ENCODE measurements at regions not wholly inside any gene's neighbourhood (a gene's known extent, or its start where the extent isn't known, plus 50 kb on each side); places are given as distances from the start of the nearest gene placed in this dataset.

GRCh38 chr2:191738003-191738402 lies 60.1 kb downstream of the NABP1 start:
- H3K9me3 ChIP-seq (ENCODE audit: low read depth) = no peaks in the 10 kb centered on the region
- in situ Hi-C loops (cut with MboI) = no loop called here
- H4K20me1 ChIP-seq (ENCODE audit: insufficient read depth) = no peaks in the 10 kb centered on the region
- TF ChIP-seq EZH2 (IDR thresholded peaks at IDR 0.05; ENCODE audit: insufficient read depth, poor library complexity, severe bottlenecking) = no peak
- no peak for TF ChIP-seq EZH2phosphoT487 (IDR thresholded peaks at IDR 0.05; ENCODE audit: insufficient read depth, low read depth)
- no peak overlapping the region for H2AFZ ChIP-seq
- no peak for DNase-seq
- no peaks in the 10 kb centered on the region for H3K79me2 ChIP-seq (ENCODE audit: insufficient read depth)
- no peak overlapping the region for H3K4me3 ChIP-seq
- H3K4me2 ChIP-seq (ENCODE audit: unreplicated experiment) = no peak overlapping the region
- WGBS, 2 experiments (ENCODE audit: low coverage in 1 of 2, low lambda C conversion rate in 2 of 2, missing lambda C conversion rate in 2 of 2) = 99 to 100% methylated on average over 3 of the region's 3 CpGs
- no peak overlapping the region for H3K27ac ChIP-seq
- H3K36me3 ChIP-seq (ENCODE audit: low read depth) = no peaks in the 10 kb centered on the region
- H3F3A ChIP-seq (ENCODE audit: insufficient read depth) = no peaks in the 10 kb centered on the region
- H3K9me2 ChIP-seq (ENCODE audit: insufficient read depth) = no peaks in the 10 kb centered on the region
- H3K9ac ChIP-seq = no peak overlapping the region
- H3K27me3 ChIP-seq (replicated peaks; ENCODE audit: insufficient read depth) = no peaks in the 10 kb centered on the region
- peaks cover 4% of the 10 kb centered on the region; the same call in 1 of the 2 replicates for H3K4me1 ChIP-seq (ENCODE audit: insufficient read depth)

GRCh38 chr2:191738667-191739066 lies 60.7 kb downstream of the NABP1 start:
- no peaks in the 10 kb centered on the region for H3K9me3 ChIP-seq (ENCODE audit: low read depth)
- no peaks in the 10 kb centered on the region for H3K36me3 ChIP-seq (ENCODE audit: low read depth)
- no peak overlapping the region for H2AFZ ChIP-seq
- no peaks in the 10 kb centered on the region for H3F3A ChIP-seq (ENCODE audit: insufficient read depth)
- DNase-seq = no peak
- no peaks in the 10 kb centered on the region for H3K9me2 ChIP-seq (ENCODE audit: insufficient read depth)
- in situ Hi-C loops (cut with MboI) = no loop called here
- peaks cover 4% of the 10 kb centered on the region; the same call in 1 of the 2 replicates for H3K4me1 ChIP-seq (ENCODE audit: insufficient read depth)
- TF ChIP-seq EZH2 (IDR thresholded peaks at IDR 0.05; ENCODE audit: insufficient read depth, poor library complexity, severe bottlenecking) (no peak), EZH2phosphoT487 (IDR thresholded peaks at IDR 0.05; ENCODE audit: insufficient read depth, low read depth) (no peak)
- H3K27me3 ChIP-seq (replicated peaks; ENCODE audit: insufficient read depth) = no peaks in the 10 kb centered on the region
- H3K79me2 ChIP-seq (ENCODE audit: insufficient read depth) = no peaks in the 10 kb centered on the region
- H3K4me2 ChIP-seq (ENCODE audit: unreplicated experiment) = no peak overlapping the region
- no peak overlapping the region for H3K4me3 ChIP-seq
- H4K20me1 ChIP-seq (ENCODE audit: insufficient read depth) = no peaks in the 10 kb centered on the region
- no peak overlapping the region for H3K9ac ChIP-seq
- no peak overlapping the region for H3K27ac ChIP-seq
- 34 to 40% methylated on average over 3 of the region's 3 CpGs for WGBS, 2 experiments (ENCODE audit: low coverage in 1 of 2, low lambda C conversion rate in 2 of 2, missing lambda C conversion rate in 2 of 2)

GRCh38 chr2:191739194-191739593 lies 61.3 kb downstream of the NABP1 start:
- TF ChIP-seq EZH2 (IDR thresholded peaks at IDR 0.05; ENCODE audit: insufficient read depth, poor library complexity, severe bottlenecking) (no peak), EZH2phosphoT487 (IDR thresholded peaks at IDR 0.05; ENCODE audit: insufficient read depth, low read depth) (no peak)
- Histone ChIP-seq H3K9me3 (ENCODE audit: low read depth) (no peaks in the 10 kb centered on the region), H3K4me3 (no peak overlapping the region), H3K9me2 (ENCODE audit: insufficient read depth) (no peaks in the 10 kb centered on the region), H3K4me2 (ENCODE audit: unreplicated experiment) (no peak overlapping the region), H2AFZ (no peak overlapping the region), H3F3A (ENCODE audit: insufficient read depth) (no peaks in the 10 kb centered on the region), H3K79me2 (ENCODE audit: insufficient read depth) (no peaks in the 10 kb centered on the region), H3K9ac (no peak overlapping the region), H3K4me1 (ENCODE audit: insufficient read depth) (peaks cover 4% of the 10 kb centered on the region; the same call in 1 of the 2 replicates), H3K36me3 (ENCODE audit: low read depth) (no peaks in the 10 kb centered on the region), H4K20me1 (ENCODE audit: insufficient read depth) (no peaks in the 10 kb centered on the region), H3K27ac (no peak overlapping the region), H3K27me3 (replicated peaks; ENCODE audit: insufficient read depth) (no peaks in the 10 kb centered on the region)
- DNase-seq = no peak
- 58 to 68% methylated on average over 3 of the region's 3 CpGs for whole genome bisulfite sequencing, 2 experiments (ENCODE audit: low coverage in 1 of 2, low lambda C conversion rate in 2 of 2, missing lambda C conversion rate in 2 of 2)
- in situ Hi-C loops (cut with MboI) = no loop called here

- peaks cover 4% of the 10 kb centered on the region; the same call in 1 of the 2 replicates for H3K4me1 ChIP-seq (ENCODE audit: insufficient read depth)
- no peaks in the 10 kb centered on the region for H4K20me1 ChIP-seq (ENCODE audit: insufficient read depth)
- H3K36me3 ChIP-seq (ENCODE audit: low read depth) = no peaks in the 10 kb centered on the region
- no peak overlapping the region for H3K4me2 ChIP-seq (ENCODE audit: unreplicated experiment)
- H3K79me2 ChIP-seq (ENCODE audit: insufficient read depth) = no peaks in the 10 kb centered on the region
- H3K9me2 ChIP-seq (ENCODE audit: insufficient read depth) = no peaks in the 10 kb centered on the region
- H3K27me3 ChIP-seq (replicated peaks; ENCODE audit: insufficient read depth) = no peaks in the 10 kb centered on the region
- TF ChIP-seq EZH2phosphoT487 (IDR thresholded peaks at IDR 0.05; ENCODE audit: insufficient read depth, low read depth) (no peak), EZH2 (IDR thresholded peaks at IDR 0.05; ENCODE audit: insufficient read depth, poor library complexity, severe bottlenecking) (no peak)
- H3K27ac ChIP-seq = no peak overlapping the region
- DNase-seq = peak; percentile 49
- H3K4me3 ChIP-seq = no peak overlapping the region
- in situ Hi-C loops (cut with MboI) = no loop called here
- no peaks in the 10 kb centered on the region for H3F3A ChIP-seq (ENCODE audit: insufficient read depth)
- H3K9me3 ChIP-seq (ENCODE audit: low read depth) = no peaks in the 10 kb centered on the region
- H2AFZ ChIP-seq = no peak overlapping the region
- H3K9ac ChIP-seq = no peak overlapping the region
These were observed 62.1 kb downstream of the NABP1 start for GRCh38 chr2:191740016-191740419.

- Histone ChIP-seq H3K27me3 (replicated peaks; ENCODE audit: insufficient read depth) (no peaks in the 10 kb centered on the region), H3K4me1 (ENCODE audit: insufficient read depth) (peaks cover 5% of the 10 kb centered on the region; the same call in 1 of the 2 replicates), H3K9me2 (ENCODE audit: insufficient read depth) (no peaks in the 10 kb centered on the region), H3K9ac (no peak overlapping the region), H4K20me1 (ENCODE audit: insufficient read depth) (no peaks in the 10 kb centered on the region), H3K79me2 (ENCODE audit: insufficient read depth) (no peaks in the 10 kb centered on the region), H2AFZ (peak overlapping the region; percentile 54; the same call in 1 of the 2 replicates), H3K4me2 (ENCODE audit: unreplicated experiment) (no peak overlapping the region), H3K9me3 (ENCODE audit: low read depth) (no peaks in the 10 kb centered on the region), H3K27ac (no peak overlapping the region), H3K4me3 (peak overlapping the region; percentile 18), H3F3A (ENCODE audit: insufficient read depth) (peaks cover 1% of the 10 kb centered on the region; the same call in 1 of the 2 replicates), H3K36me3 (ENCODE audit: low read depth) (no peaks in the 10 kb centered on the region)
- WGBS, 2 experiments (ENCODE audit: low coverage in 1 of 2, low lambda C conversion rate in 2 of 2, missing lambda C conversion rate in 2 of 2) = 6% methylated on average over 3 of the region's 3 CpGs; no CpG with 5 or more reads in 1 of the 2 experiments
- TF ChIP-seq EZH2phosphoT487 (IDR thresholded peaks at IDR 0.05; ENCODE audit: insufficient read depth, low read depth) = no peak
- TF ChIP-seq EZH2 (IDR thresholded peaks at IDR 0.05; ENCODE audit: insufficient read depth, poor library complexity, severe bottlenecking) = no peak
- peak; percentile 60 for DNase-seq
- in situ Hi-C loops (cut with MboI) = no loop called here
These were observed 62.8 kb downstream of the NABP1 start for GRCh38 chr2:191740759-191741158.

All from GM23248 (cell line).